Mesenchymal stem cell (in vitro differentiated cells and primary cell): ENCODE measurements at regions not wholly inside any gene's neighbourhood (a gene's known extent, or its start where the extent isn't known, plus 50 kb on each side); places are given as distances from the start of the nearest gene placed in this dataset.

Experiments
- DNase-seq: peaks from one replicate; pipeline ENCODE4 v3.0.0-alpha.2; 2013
- H2AFZ ChIP-seq: one replicate; pipeline ENCODE4 v1.6.1; 2013; ENCODE audit warnings: low read depth, mild to moderate bottlenecking, control low read depth, inconsistent platforms, low read length, moderate library complexity
- H2AK5ac ChIP-seq: 2 replicates; pipeline ENCODE4 v1.6.1; 2013; ENCODE audit warnings: low read length, moderate library complexity, mild to moderate bottlenecking, inconsistent platforms; ENCODE audit not compliant: severe bottlenecking
- H2BK120ac ChIP-seq: one replicate; pipeline ENCODE4 v1.6.1; 2013; ENCODE audit warnings: low read depth, mild to moderate bottlenecking, inconsistent platforms, low read length, moderate library complexity
- H2BK12ac ChIP-seq, 2 experiments: one replicate each; pipeline ENCODE4 v1.6.1; 2013; ENCODE audit warnings: inconsistent platforms in 2 of 2, low read length in 2 of 2, mild to moderate bottlenecking in 2 of 2, moderate library complexity in 2 of 2, control low read depth in 1 of 2
- H2BK15ac ChIP-seq: one replicate; pipeline ENCODE4 v1.6.1; 2013; ENCODE audit warnings: mild to moderate bottlenecking, low read depth, inconsistent platforms; ENCODE audit not compliant: poor library complexity, severe bottlenecking
- H2BK5ac ChIP-seq: 2 replicates; pipeline ENCODE4 v1.6.1; 2013; ENCODE audit warnings: low read depth, mild to moderate bottlenecking, low read length, control low read depth, inconsistent platforms; ENCODE audit not compliant: poor library complexity, severe bottlenecking
- H3K14ac ChIP-seq, 2 experiments: one replicate each; pipeline ENCODE4 v1.6.1; 2013; ENCODE audit warnings: inconsistent platforms in 2 of 2, low read length in 2 of 2, control low read depth in 1 of 2, mild to moderate bottlenecking in 1 of 2, moderate library complexity in 1 of 2
- H3K18ac ChIP-seq, 2 experiments: one replicate each; pipeline ENCODE4 v1.6.1; 2013; ENCODE audit warnings: inconsistent platforms in 2 of 2, low read length in 2 of 2, control low read depth in 1 of 2, low read depth in 1 of 2, mild to moderate bottlenecking in 1 of 2
- H3K23ac ChIP-seq, 2 experiments: one replicate each; pipeline ENCODE4 v1.6.1; 2013; ENCODE audit warnings: inconsistent platforms in 2 of 2, low read length in 2 of 2, mild to moderate bottlenecking in 2 of 2, moderate library complexity in 2 of 2, control low read depth in 1 of 2
- H3K27ac ChIP-seq: 2 replicates; pipeline ENCODE4 v1.5.1; 2013; ENCODE audit warnings: mild to moderate bottlenecking, moderate library complexity, low read length, control low read depth, inconsistent platforms; ENCODE audit not compliant: poor library complexity, severe bottlenecking
- H3K27me3 ChIP-seq, 2 experiments: 2 replicates each; pipeline versions ENCODE4 v1.6.1 to v1.7.0; 2013; ENCODE audit warnings: low read length in 2 of 2, mild to moderate bottlenecking in 2 of 2, moderate library complexity in 2 of 2, control low read depth in 1 of 2, inconsistent platforms in 1 of 2; ENCODE audit not compliant: control insufficient read depth in 1 of 2, insufficient read depth in 1 of 2
- H3K36me3 ChIP-seq, 2 experiments: 2 replicates each; pipeline versions ENCODE4 v1.6.1 to v1.7.0; 2013; ENCODE audit warnings: low read length in 2 of 2, control low read depth in 1 of 2, inconsistent platforms in 1 of 2, low read depth in 1 of 2, mild to moderate bottlenecking in 1 of 2; ENCODE audit not compliant: insufficient read depth in 2 of 2, control insufficient read depth in 1 of 2
- H3K4ac ChIP-seq, 2 experiments: one replicate each; pipeline ENCODE4 v1.6.1; 2013; ENCODE audit warnings: inconsistent platforms in 2 of 2, low read length in 2 of 2, mild to moderate bottlenecking in 2 of 2, moderate library complexity in 2 of 2, control low read depth in 1 of 2, low read depth in 1 of 2
- H3K4me1 ChIP-seq: 2 replicates; pipeline ENCODE4 v1.6.1; 2013; ENCODE audit warnings: low read depth, low read length, control low read depth; ENCODE audit not compliant: control insufficient read depth, insufficient read depth
- H3K4me2 ChIP-seq: 2 replicates; pipeline ENCODE4 v1.6.1; 2013; ENCODE audit warnings: low read length, mild to moderate bottlenecking, inconsistent platforms; ENCODE audit not compliant: poor library complexity, severe bottlenecking
- H3K4me3 ChIP-seq, 2 experiments: 2 replicates each; pipeline versions ENCODE4 v1.5.1 to v1.7.0; 2013; ENCODE audit warnings: low read length in 2 of 2, mild to moderate bottlenecking in 2 of 2, control low read depth in 1 of 2, low read depth in 1 of 2; ENCODE audit not compliant: insufficient read depth in 1 of 2
- H3K79me1 ChIP-seq: replicated peaks from 2 replicates; pipeline ENCODE4 v1.6.1; 2013; ENCODE audit warnings: mild to moderate bottlenecking, control low read depth, low read length, inconsistent platforms; ENCODE audit not compliant: poor library complexity, severe bottlenecking
- H3K9ac ChIP-seq: 2 replicates; pipeline ENCODE4 v1.7.0; 2013; ENCODE audit warnings: mild to moderate bottlenecking, low read length, moderate library complexity
- H3K9me3 ChIP-seq: 2 replicates; pipeline ENCODE4 v1.7.0; 2013; ENCODE audit warnings: mild to moderate bottlenecking, low read length; ENCODE audit not compliant: control insufficient read depth
- H4K8ac ChIP-seq: one replicate; pipeline ENCODE4 v1.6.1; 2013; ENCODE audit warnings: inconsistent platforms, mild to moderate bottlenecking, low read length, moderate library complexity
- H4K91ac ChIP-seq: one replicate; pipeline ENCODE4 v1.6.1; 2013; ENCODE audit warnings: mild to moderate bottlenecking, low read length, inconsistent platforms

DNA sequence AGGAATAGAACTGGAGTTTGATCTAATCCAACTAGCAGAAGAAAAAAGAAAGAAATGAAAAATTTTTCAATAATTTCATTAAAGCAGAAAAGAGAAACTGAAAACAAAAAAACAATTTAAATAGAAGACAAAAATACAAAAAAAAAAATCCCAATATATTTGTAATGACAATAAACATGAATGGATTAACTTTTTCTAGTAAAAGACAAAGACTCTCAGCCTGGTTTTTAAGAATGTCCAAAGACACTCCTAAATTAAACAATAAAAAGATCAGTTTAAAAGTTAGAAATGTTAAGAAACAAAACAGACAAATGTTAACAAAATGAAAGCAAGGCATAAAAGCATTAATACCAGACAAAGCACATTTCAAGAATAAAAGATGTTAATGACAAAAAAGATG lies 50.3 kb upstream of the ME3 start:
- Histone ChIP-seq H3K4ac (no peak overlapping the region), H4K8ac (no peak overlapping the region), H3K4me3 (no peak overlapping the region), H2BK12ac (no peak overlapping the region), H3K4me2 (no peak overlapping the region), H3K9ac (peak overlapping the region; percentile 41), H3K14ac (no peak overlapping the region), H3K4me1 (peaks cover 5% of the 10 kb centered on the region), H4K91ac (no peak overlapping the region), H2AFZ (no peak overlapping the region), H3K36me3 (no peaks in the 10 kb centered on the region), H2BK15ac (no peak overlapping the region), H3K27ac (no peak overlapping the region), H3K9me3 (peaks cover 10% of the 10 kb centered on the region), H3K23ac (no peak overlapping the region), H3K27me3 (no peaks in the 10 kb centered on the region), H3K79me1 (no peaks in the 10 kb centered on the region), H3K18ac (no peak overlapping the region), H2BK120ac (no peak overlapping the region), H2BK5ac (peak overlapping the region; percentile 51), H2AK5ac (no peak overlapping the region)
- DNase-seq = no peak
